HL-60 (cell line): ENCODE measurements at regions not wholly inside any gene's neighbourhood (a gene's known extent, or its start where the extent isn't known, plus 50 kb on each side); places are given as distances from the start of the nearest gene placed in this dataset.

Experiments used
- DNase-seq, 2 experiments: peaks; one replicate each; pipeline ENCODE4 v3.0.0-alpha.2; 2010 to 2020; ENCODE audit warnings: low read depth in 1 of 2, low spot score in 1 of 2
- H3K27ac ChIP-seq: fragments of 250-450 bp; sonication (Bioruptor Pico); replicated peaks from 2 replicates; pipeline ENCODE4 v1.5.1; 2020; ENCODE audit warnings: mild to moderate bottlenecking, moderate library complexity
- H3K27me3 ChIP-seq: fragments of 250-450 bp; sonication (Bioruptor Pico); 2 replicates; pipeline ENCODE4 v1.5.1; 2021; ENCODE audit warnings: mild to moderate bottlenecking, moderate library complexity; ENCODE audit not compliant: insufficient read depth, poor library complexity, severe bottlenecking
- H3K4me3 ChIP-seq: replicated peaks from 2 replicates; pipeline ENCODE4 v1.5.1; 2011; ENCODE audit warnings: mild to moderate bottlenecking, control low read depth, low read length; ENCODE audit not compliant: insufficient read depth
- GABPA ChIP-seq: IDR thresholded peaks from 2 replicates; pipeline ENCODE4 v1.6.1; 2012; ENCODE audit warnings: low read depth
- POLR2AphosphoS5 ChIP-seq: IDR thresholded peaks from 2 replicates; pipeline ENCODE4 v1.6.1; 2012; ENCODE audit warnings: low read depth
- SPI1 ChIP-seq: IDR thresholded peaks from 2 replicates; pipeline ENCODE4 v1.6.1; 2012; ENCODE audit warnings: low read depth, mild to moderate bottlenecking, borderline replicate concordance
- TF ChIP-seq, protein P1 (sequence below): IDR thresholded peaks from 2 replicates; pipeline ENCODE4 v1.6.1; 2012; ENCODE audit warnings: low read depth; ENCODE audit not compliant: insufficient replicate concordance
- TF ChIP-seq, protein P2 (sequence below): IDR thresholded peaks from one replicate; pipeline ENCODE4 v1.5.1; 2011; ENCODE audit warnings: low read length, control low read depth, inconsistent platforms; ENCODE audit not compliant: insufficient read depth

DNA sequence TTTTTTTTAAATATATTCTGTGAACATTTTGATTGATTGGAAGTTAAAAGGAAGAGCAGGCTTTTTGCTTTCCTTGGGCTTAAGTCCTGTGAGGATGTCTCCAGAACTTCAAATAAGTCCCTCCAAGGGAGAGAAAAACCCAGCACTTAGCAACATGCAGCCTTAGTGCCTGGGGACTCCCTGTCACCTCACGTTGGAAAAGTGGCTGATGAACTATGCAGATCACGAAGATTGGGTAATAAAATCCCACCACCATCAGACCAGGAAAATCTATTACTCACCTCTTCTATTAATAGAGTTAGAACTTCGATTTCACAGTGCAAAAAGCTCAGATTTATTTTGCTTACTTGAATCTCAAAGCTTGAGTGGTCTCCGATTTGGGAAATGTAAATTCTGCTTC lies 507.0 kb downstream of the MAT2B start:
- DNase-seq, result no peak

GRCh38 chr5:164013077-164013670 lies 507.8 kb downstream of the MAT2B start:
- H3K27ac ChIP-seq, result no peak overlapping the region

More for the DNA sequence above, 507.0 kb downstream of the MAT2B start:
- H3K4me3 ChIP-seq, result no peak overlapping the region
- H3K27me3 ChIP-seq, result no peaks in the 10 kb centered on the region
- no peak overlapping the region for H3K27ac ChIP-seq
- no peak for TF ChIP-seq SPI1

DNA sequence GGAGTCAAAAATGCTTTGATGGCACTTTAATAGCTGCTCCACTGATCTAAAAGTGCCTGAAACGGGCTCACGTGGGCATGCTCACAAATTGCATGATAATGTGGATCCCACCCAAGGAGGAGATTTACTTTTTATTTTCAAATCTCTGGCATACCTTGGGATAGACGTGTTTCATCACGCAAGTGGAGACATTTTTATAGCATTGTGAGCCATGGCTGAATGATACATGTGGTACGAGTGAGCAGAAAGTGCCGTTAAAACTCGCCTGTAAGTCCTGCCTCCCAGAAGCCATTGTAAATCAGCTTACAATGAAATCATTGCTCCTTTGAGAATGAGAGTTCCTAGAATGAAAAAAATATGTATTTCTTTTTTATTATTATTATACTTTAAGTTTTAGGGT lies 514.7 kb downstream of the MAT2B start:
- Histone ChIP-seq H3K27me3 (no peaks in the 10 kb centered on the region), H3K27ac (no peak overlapping the region), H3K4me3 (no peak overlapping the region)
- DNase-seq, result no peak
- TF ChIP-seq GABPA (no peak), SPI1 (no peak), POLR2AphosphoS5 (no peak)
- TF ChIP-seq, protein P1, sequence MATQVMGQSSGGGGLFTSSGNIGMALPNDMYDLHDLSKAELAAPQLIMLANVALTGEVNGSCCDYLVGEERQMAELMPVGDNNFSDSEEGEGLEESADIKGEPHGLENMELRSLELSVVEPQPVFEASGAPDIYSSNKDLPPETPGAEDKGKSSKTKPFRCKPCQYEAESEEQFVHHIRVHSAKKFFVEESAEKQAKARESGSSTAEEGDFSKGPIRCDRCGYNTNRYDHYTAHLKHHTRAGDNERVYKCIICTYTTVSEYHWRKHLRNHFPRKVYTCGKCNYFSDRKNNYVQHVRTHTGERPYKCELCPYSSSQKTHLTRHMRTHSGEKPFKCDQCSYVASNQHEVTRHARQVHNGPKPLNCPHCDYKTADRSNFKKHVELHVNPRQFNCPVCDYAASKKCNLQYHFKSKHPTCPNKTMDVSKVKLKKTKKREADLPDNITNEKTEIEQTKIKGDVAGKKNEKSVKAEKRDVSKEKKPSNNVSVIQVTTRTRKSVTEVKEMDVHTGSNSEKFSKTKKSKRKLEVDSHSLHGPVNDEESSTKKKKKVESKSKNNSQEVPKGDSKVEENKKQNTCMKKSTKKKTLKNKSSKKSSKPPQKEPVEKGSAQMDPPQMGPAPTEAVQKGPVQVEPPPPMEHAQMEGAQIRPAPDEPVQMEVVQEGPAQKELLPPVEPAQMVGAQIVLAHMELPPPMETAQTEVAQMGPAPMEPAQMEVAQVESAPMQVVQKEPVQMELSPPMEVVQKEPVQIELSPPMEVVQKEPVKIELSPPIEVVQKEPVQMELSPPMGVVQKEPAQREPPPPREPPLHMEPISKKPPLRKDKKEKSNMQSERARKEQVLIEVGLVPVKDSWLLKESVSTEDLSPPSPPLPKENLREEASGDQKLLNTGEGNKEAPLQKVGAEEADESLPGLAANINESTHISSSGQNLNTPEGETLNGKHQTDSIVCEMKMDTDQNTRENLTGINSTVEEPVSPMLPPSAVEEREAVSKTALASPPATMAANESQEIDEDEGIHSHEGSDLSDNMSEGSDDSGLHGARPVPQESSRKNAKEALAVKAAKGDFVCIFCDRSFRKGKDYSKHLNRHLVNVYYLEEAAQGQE, result no peak
- TF ChIP-seq, protein P2, sequence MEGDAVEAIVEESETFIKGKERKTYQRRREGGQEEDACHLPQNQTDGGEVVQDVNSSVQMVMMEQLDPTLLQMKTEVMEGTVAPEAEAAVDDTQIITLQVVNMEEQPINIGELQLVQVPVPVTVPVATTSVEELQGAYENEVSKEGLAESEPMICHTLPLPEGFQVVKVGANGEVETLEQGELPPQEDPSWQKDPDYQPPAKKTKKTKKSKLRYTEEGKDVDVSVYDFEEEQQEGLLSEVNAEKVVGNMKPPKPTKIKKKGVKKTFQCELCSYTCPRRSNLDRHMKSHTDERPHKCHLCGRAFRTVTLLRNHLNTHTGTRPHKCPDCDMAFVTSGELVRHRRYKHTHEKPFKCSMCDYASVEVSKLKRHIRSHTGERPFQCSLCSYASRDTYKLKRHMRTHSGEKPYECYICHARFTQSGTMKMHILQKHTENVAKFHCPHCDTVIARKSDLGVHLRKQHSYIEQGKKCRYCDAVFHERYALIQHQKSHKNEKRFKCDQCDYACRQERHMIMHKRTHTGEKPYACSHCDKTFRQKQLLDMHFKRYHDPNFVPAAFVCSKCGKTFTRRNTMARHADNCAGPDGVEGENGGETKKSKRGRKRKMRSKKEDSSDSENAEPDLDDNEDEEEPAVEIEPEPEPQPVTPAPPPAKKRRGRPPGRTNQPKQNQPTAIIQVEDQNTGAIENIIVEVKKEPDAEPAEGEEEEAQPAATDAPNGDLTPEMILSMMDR, result no peak

More at GRCh38 chr5:164013077-164013670, 507.8 kb downstream of the MAT2B start:
- TF ChIP-seq, protein P2, result peak; percentile 15
- TF ChIP-seq POLR2AphosphoS5, result no peak
- no peak overlapping the region for H3K4me3 ChIP-seq
- peak in 1 of 2 experiments; percentile 59 for DNase-seq
- H3K27me3 ChIP-seq, result no peaks in the 10 kb centered on the region

DNA sequence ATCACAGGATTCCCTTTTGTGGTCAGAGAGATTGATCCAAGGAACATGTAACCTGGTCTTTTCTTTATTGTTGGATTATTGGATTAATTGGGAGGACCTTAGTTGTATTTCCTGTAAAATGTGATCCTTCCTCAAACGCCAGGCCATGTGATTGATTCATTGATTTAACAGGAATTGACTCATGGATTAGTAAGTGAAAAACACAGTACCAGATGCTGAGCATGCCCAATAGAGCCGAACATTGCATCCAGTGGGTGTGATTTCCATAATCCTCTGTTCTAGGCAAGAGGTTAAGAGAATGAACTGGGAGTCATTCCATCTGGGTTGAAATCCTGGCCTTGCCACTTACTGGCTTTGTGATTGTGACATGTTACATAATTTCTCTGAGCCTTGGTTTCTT lies 522.3 kb downstream of the MAT2B start:
- no peaks in the 10 kb centered on the region for H3K27me3 ChIP-seq
- TF ChIP-seq, protein P2, result no peak
- TF ChIP-seq SPI1 (no peak), POLR2AphosphoS5 (no peak), GABPA (no peak)
- TF ChIP-seq, protein P1, result no peak

More for the DNA sequence above, 522.3 kb downstream of the MAT2B start:
- DNase-seq, result no peak
- H3K4me3 ChIP-seq, result no peak overlapping the region
- H3K27ac ChIP-seq, result no peak overlapping the region
